ENCODE measurements at regions not wholly inside any gene's neighbourhood (a gene's known extent, or its start where the extent isn't known, plus 50 kb on each side); places are given as distances from the start of the nearest gene placed in this dataset.

- H3K27me3 ChIP-seq: no peaks in the 10 kb centered on the region
- intact Hi-C loops (cut with DNase I): no loop called here
- DNase-seq: no peak
- H3K27ac ChIP-seq: no peak overlapping the region
- TF ChIP-seq CTCF (IDR thresholded peaks at IDR 0.05): no peak
- TF ChIP-seq POLR2A (IDR thresholded peaks at IDR 0.05): no peak
- no peaks in the 10 kb centered on the region for H3K9me3 ChIP-seq
- 94 to 97% methylated on average over 4 of the region's 4 CpGs for WGBS, 2 donors
- no peaks in the 10 kb centered on the region for H3K36me3 ChIP-seq
- no peak overlapping the region for H3K4me3 ChIP-seq (replicated peaks in 1 of 3)
- H3K4me1 ChIP-seq: peaks cover 15 to 50% of the 10 kb centered on the region in 2 donors
These were observed 65.8 kb upstream of the AKAP13 start for GRCh38 chr15:85314633-85315032.

- Histone ChIP-seq H3K36me3 (no peaks in the 10 kb centered on the region), H3K9me3 (no peaks in the 10 kb centered on the region), H3K27me3 (no peaks in the 10 kb centered on the region), H3K4me3 (replicated peaks in 1 of 3) (no peak overlapping the region), H3K27ac (peak overlapping the region; percentile 18 to 64 (median 54)), H3K4me1 (peaks cover 15 to 51% of the 10 kb centered on the region in 2 donors)
- intact Hi-C loops (cut with DNase I): no loop called here
- no peak for TF ChIP-seq CTCF (IDR thresholded peaks at IDR 0.05)
- no peak for TF ChIP-seq POLR2A (IDR thresholded peaks at IDR 0.05)
- WGBS, 2 donors: 25 to 39% methylated on average over 8 of the region's 8 CpGs
- DNase-seq: peak; percentile 47 to 65
These were observed 64.0 kb upstream of the AKAP13 start for GRCh38 chr15:85316244-85316934.

GRCh38 chr15:85318048-85318731 lies 62.2 kb upstream of the AKAP13 start:
- Histone ChIP-seq H3K27me3 (no peaks in the 10 kb centered on the region), H3K9me3 (no peaks in the 10 kb centered on the region), H3K27ac (no peak overlapping the region), H3K4me3 (replicated peaks in 1 of 3) (no peak overlapping the region), H3K4me1 (peaks cover 15 to 39% of the 10 kb centered on the region in 2 donors), H3K36me3 (no peaks in the 10 kb centered on the region)
- TF ChIP-seq CTCF (IDR thresholded peaks at IDR 0.05) (peak in 1 of 6 experiments; percentile 9), POLR2A (IDR thresholded peaks at IDR 0.05) (no peak)
- intact Hi-C loops (cut with DNase I): no loop called here
- DNase-seq: no peak
- 68 to 81% methylated on average over 2 of the region's 2 CpGs for WGBS, 2 donors

- 81 to 89% methylated on average over 2 of the region's 2 CpGs for WGBS, 2 donors
These were observed 61.7 kb upstream of the AKAP13 start for GRCh38 chr15:85318732-85319076.

More at GRCh38 chr15:85318732-85319076, 61.7 kb upstream of the AKAP13 start:
- no peak overlapping the region for H3K4me3 ChIP-seq (replicated peaks in 1 of 3)
- H3K9me3 ChIP-seq: no peaks in the 10 kb centered on the region
- no peak overlapping the region for H3K27ac ChIP-seq
- no peaks in the 10 kb centered on the region for H3K27me3 ChIP-seq
- intact Hi-C loops (cut with DNase I): no loop called here
- no peak for TF ChIP-seq CTCF (IDR thresholded peaks at IDR 0.05)
- no peaks in the 10 kb centered on the region for H3K36me3 ChIP-seq
- DNase-seq: no peak
- H3K4me1 ChIP-seq: peaks cover 15 to 39% of the 10 kb centered on the region in 2 donors

Measured in thyroid gland (tissue), 4 donors.